GM18526 (cell line): ENCODE measurements at regions not wholly inside any gene's neighbourhood (a gene's known extent, or its start where the extent isn't known, plus 50 kb on each side); places are given as distances from the start of the nearest gene placed in this dataset.

ENCODE experiments used
- POLR2A ChIP-seq: IDR thresholded peaks from 3 replicates; pipeline ENCODE4 v1.6.1; 2011; ENCODE audit not compliant: insufficient read length; ENCODE audit errors: extremely low read depth

DNA sequence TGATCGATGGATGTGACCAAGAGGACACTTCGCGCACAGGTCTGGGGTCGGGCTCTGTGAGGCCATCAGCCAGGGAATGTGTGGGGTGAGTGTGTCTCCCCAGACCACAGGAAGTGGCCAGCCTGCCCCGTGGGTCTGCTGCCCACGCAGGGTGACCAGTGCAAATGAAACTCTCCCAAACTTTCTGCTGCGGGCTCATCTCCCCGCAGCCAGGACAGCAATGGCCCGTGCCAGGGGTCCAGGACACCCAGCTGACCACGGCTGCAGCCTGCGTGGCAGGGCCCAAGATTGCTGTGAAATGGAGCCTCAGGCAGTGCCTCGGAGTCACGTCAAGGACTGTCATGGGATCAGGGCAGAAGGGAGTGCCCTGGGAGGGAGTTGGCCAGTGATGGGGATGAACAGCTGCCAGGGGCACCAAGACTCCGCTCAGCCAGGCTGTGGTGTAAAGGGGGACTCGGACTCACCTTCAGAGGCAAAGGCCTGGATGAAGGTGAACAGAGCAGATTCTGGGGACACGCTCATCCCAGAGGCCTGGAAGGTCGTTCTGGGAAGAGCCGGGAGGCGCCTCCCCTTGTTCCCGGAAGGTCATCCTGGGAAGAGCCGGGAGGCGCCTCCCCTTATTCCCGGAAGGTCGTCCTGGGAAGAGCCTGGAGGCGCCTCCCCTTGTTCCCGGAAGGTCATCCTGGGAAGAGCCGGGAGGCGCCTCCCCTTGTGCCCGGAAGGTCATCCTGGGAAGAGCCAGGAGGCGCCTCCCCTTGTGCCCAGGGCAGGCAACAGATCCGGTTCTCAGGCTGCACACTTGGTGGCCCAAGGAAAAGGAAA is 252.6 kb downstream of the BRD1 start:
- TF ChIP-seq POLR2A: no peak

- no peak for TF ChIP-seq POLR2A
Observed at GRCh38 chr22:49574205-49574880, 253.3 kb downstream of the BRD1 start.

DNA sequence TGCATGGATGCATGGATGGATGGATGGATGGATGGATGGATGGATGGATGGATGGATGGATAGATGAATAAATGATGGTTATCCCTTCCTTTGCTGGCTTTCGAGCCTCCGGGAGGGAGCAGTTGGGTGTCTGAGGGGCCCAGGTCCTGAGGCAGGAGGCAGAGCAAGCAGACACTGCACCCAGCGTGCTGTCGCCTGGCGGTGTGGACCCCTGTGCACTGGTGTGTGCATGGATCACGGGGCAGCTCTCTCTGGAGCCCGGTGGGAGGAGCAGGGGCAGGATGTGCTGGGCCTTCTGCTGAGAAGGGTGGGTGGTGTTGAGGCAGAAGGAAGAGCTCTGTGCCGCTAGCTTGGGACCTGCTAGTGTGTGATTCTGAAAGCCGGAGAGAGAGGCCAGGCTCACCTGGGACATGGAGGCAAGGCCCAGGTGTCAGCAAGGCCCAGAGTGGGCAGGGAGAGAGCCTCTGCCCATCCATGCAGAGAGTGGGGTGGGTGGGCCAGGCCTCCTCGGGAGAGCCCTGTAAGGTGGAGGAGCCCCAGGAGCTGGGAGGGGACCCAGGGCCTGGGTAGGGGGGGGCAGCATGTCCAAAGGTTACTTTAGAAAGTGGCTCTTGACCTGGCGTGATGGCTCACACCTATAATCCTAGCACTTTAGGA is 254.4 kb downstream of the BRD1 start:
- no peak for TF ChIP-seq POLR2A

DNA sequence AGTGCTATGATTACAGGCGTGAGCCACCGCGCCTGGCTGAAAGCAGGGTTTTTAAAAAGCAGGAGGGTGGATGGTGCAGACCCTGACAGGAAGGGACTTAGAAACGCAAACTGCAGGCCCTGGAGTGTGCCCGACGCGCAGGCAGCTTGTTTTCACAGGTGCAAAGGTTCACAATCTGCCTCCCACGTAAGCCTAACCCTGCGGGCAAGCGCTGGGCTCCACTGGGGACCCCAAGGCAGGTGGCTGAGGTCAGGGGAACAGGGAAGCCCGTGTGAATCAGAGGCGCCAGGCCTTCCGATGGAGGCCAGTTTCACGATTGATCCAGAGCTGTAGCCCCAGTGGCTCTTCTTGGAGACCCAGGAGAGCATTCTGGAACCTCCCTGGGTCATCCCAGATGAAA is 256.3 kb downstream of the BRD1 start:
- TF ChIP-seq POLR2A: no peak

DNA sequence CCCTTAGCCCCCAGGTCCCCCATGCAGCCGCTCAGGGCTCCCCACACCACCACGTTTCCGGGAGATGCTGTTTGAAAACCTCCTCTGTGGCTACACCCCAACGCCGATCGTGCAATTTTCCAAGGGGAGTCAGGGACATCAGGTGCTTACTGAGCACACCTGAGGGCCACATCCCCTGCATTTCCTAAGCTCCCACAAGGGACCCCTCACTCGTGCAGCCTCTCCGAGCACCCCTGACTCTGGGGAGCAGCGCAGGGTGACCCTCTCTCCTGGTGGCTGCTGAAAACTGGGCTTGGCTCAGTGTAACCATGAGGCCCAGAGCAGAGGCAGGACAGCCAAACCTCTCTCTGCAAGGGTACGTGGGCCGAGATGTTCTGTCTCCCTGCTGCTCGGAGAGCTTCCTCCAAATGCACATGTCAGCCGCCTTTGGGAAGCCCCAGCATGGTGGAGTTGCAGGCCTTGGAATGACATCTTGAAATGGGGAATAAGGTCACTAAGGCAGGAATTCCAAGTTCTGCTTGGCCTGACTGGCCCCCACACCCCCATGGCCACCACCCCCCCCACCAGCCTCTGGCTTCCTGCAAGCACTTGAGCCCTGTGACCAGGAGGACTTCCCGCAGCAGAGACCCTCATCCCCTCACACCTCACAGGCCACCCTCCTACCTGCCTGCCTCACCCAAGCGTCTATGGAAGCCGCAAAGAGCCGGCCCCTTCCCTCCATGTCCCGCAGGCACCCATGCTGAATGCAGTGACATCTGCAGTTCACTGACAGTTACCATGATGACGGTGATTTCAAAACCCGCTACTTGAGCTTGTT is 257.4 kb downstream of the BRD1 start:
- no peak for TF ChIP-seq POLR2A

DNA sequence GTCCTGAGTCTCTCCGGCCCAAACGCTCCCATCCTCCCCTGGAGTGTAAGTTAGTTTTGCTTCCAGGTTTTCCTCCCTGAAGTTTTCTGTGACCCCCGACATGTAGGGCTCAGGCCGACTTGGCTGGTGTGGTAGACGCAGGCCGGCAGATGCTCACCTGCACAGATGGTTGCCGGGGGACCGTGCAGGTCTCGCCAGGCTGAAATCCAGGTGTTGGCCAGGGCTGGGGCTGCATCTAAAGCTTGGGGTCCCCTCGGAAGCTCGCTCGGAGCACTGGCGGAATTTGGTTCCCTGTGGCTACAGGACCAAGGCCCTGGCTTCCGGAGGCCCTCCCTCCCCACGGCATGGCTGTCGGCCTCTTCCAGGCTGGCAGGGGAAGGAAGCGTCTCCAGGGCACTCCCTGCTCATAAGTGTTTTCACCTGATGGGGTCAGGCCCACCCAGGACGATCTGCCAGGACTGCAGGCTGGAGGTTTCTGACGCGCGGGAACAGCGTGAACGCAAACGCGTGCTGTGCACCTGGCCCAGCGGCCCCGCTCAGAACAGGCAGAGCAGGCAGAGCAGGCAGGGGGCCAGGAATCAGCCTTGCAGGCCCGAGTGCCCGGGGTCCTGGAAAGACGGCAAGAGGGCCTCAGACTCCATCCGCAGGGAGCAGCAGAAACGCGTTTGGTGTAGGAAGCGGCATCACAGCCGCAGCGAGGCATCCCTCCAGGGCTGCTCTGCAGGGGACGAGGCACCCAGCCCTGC is 258.2 kb downstream of the BRD1 start:
- no peak for TF ChIP-seq POLR2A

- no peak for TF ChIP-seq POLR2A
Observed at GRCh38 chr22:49568751-49569285, 258.9 kb downstream of the BRD1 start.

DNA sequence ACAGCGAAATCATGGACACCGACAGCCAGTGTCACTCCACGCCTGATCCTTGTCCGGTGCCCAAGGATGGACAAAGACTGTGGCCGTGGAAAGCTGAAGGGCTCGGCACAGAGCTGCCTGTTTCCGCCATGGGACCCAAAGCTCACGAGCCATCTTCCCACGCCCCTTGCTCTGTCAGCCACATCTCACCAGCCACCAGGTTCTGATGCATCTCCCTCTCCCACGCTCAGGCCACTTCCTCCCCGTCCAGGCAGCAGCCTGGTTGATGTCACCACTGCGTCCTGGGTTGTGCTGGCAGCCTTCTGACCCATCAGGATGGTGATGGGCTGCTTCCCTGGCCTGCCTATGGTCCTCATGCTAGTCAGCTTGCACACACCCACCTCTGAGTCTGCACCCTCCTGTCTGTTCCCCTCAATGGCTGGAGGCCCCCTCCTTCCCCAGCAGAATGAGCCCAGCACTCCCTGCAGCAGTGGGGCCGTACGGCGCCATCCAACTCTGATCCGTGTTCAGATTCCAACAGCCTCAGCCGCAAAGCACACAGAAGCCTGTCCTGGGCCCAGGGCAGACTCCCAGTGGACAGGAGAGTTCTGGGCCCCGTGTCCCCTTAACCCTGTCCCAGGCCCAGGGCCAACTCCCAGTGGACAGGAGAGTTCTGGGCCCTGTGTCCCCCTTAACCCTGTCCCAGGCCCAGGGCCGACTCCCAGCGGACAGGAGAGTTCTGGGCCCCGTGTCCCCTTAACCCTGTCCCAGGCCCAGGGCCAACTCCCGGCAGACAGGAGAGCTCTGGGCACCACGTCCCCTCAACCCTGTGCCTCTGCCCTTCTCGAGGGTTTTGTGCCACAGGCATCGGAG is 259.5 kb downstream of the BRD1 start:
- TF ChIP-seq POLR2A: no peak

- no peak for TF ChIP-seq POLR2A
Observed at GRCh38 chr22:49566693-49567092, 261.0 kb downstream of the BRD1 start.

DNA sequence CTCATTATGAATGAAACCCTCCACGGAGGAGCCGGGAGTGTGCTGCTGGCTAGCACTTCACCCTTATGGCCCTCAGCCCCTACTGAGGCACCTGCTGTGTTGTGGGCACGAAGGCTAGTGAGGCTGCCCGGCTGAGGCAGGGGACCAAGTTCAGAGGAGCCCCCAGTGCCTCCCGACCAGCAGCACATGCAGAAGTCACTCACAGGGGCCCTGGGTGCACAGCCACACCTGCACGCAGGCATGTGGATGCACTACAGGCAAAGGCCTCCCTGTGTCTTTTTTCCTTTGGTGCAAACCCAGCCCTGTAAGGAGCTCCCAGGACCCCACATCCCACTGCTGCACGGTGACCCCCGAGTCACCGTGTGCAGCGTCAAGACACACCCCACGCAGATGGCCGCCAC is 261.5 kb downstream of the BRD1 start:
- TF ChIP-seq POLR2A: no peak

- TF ChIP-seq POLR2A: no peak
Observed at GRCh38 chr22:49565516-49565855, 262.2 kb downstream of the BRD1 start.

DNA sequence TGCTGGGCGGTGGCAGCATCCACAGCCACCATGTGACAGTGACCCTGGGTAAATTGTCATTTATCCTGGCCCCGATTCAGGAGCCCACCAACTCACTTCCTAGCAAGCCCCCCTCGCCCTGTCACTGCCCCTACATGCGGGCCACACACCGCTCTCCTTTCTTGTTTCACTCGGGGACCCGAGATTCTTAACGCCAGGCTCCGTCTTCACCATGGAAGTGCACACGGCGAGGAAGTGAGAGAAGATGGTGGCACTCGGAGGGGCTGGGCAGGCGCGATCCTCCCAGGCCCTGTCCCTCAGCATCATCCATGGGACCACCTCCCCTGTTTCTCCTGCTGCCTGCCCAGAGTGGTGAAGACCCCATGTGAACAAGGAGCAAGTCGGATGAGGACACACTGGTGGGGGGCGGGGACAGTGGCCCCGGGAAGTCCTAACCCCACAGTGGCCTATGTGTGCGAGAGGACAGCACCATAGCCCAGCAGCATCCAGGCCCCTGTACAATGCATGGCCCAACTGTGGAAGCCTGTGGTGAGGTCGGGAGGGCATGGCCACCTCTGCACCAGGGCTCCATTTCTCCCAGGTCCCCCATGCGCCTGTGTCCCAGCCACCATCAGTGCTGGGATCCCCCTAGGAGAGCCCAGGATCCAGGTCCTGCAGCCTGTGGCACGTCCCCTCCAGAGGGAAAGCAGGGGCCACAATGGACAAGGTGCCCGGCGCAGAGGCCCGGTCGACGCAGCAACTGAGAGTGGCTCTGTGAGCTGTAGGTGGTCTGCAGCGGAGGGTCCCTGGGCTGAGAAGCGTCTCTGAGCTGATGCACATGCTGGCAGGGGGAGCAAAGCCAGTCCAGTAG is 262.8 kb downstream of the BRD1 start:
- TF ChIP-seq POLR2A: no peak

- no peak for TF ChIP-seq POLR2A
Observed at GRCh38 chr22:49564054-49564453, 263.6 kb downstream of the BRD1 start.
